HCT116 (cell line): ENCODE measurements at regions not wholly inside any gene's neighbourhood (a gene's known extent, or its start where the extent isn't known, plus 50 kb on each side); places are given as distances from the start of the nearest gene placed in this dataset.

Source experiments
- ATAC-seq: fragments of 200-7000 bp; cut with Tn5 transposase; 2 replicates; pipeline ENCODE4 v1.9.1; 2020; ENCODE audit warnings: mild to moderate bottlenecking, moderate library complexity
- BruUV-seq: library from RNA; stranded (reverse); fragments of 400-500 nt; replicated peaks from 2 replicates; lab custom pipeline; 2021; lab: Mats Ljungman, UMichigan
- CTCF ChIA-PET: fragments of 300-600 bp; sonication (Branson Sonifier 250); formaldehyde crosslinking; loops from one replicate; lab custom pipeline; 2021; ENCODE audit warnings: antibody characterized with exemption; lab: Charles Lee
- POLR2A ChIA-PET: fragments of 300-600, 350-600 bp; sonication (Branson Sonifier 250); formaldehyde crosslinking; loops from one replicate; lab custom pipeline; 2021; ENCODE audit warnings: antibody characterized with exemption; lab: Charles Lee
- RAD21 ChIA-PET, 2 experiments: fragments of 300-600 bp; sonication (Branson Sonifier 250); formaldehyde crosslinking; loops; one replicate each; lab custom pipeline; 2023; ENCODE audit warnings: low total read pairs in 2 of 2; ENCODE audit not compliant: uncharacterized antibody in 2 of 2, unreplicated experiment in 2 of 2, low non-redundant PET in 1 of 2; lab: Charles Lee
- DNase-seq: peaks from one replicate; pipeline ENCODE4 v3.0.0-alpha.2; 2010; ENCODE audit warnings: low read depth, low spot score
- H2AFZ ChIP-seq: fragments of 200-600 bp; shearing (Covaris generic), sonication (generic); 2 replicates; pipeline ENCODE4 v1.6.1; 2017; ENCODE audit warnings: low read depth, mixed run types, mixed read lengths, antibody characterized with exemption, low read length; ENCODE audit not compliant: poor library complexity, severe bottlenecking
- H3K27ac ChIP-seq: 2 replicates; pipeline ENCODE4 v1.5.1; 2012; ENCODE audit warnings: low read depth, low read length
- H3K27me3 ChIP-seq: fragments of 200-600 bp; sonication (generic); 2 replicates; pipeline ENCODE4 v1.6.1; 2016; ENCODE audit warnings: mixed run types, low read length, mixed read lengths; ENCODE audit not compliant: insufficient read depth
- H3K36me3 ChIP-seq, 2 experiments: fragments of 200-500 bp in 1 of 2; fragments of 200-600 bp in 1 of 2; sonication (Bioruptor generic) in 1 of 2; sonication (generic) in 1 of 2; 2 replicates each; pipeline versions ENCODE4 v1.5.1 to v1.6.1; 2014 to 2016; ENCODE audit warnings: low read length in 2 of 2, inconsistent platforms in 1 of 2, mixed read lengths in 1 of 2, mixed run types in 1 of 2; ENCODE audit not compliant: insufficient read depth in 2 of 2, control insufficient read depth in 1 of 2
- H3K4me1 ChIP-seq, 2 experiments: fragments of 200-600 bp in 1 of 2; sonication (generic) in 1 of 2; 2 replicates each; pipeline versions ENCODE4 v1.5.1 to v1.6.1; 2012 to 2017; ENCODE audit warnings: low read length in 2 of 2, inconsistent platforms in 1 of 2, mild to moderate bottlenecking in 1 of 2, mixed read lengths in 1 of 2, mixed run types in 1 of 2, moderate library complexity in 1 of 2; ENCODE audit not compliant: insufficient read depth in 2 of 2, control insufficient read depth in 1 of 2
- H3K4me2 ChIP-seq: fragments of 200-600 bp; sonication (generic); 2 replicates; pipeline ENCODE4 v1.6.1; 2017; ENCODE audit warnings: mixed run types, low read length, mixed read lengths
- H3K4me3 ChIP-seq, 2 experiments: fragments of 200-600 bp in 1 of 2; sonication (generic) in 1 of 2; replicated peaks in 1 of 2; 2 replicates each; pipeline ENCODE4 v1.5.1; 2011 to 2016; ENCODE audit warnings: low read length in 2 of 2, control low read depth in 1 of 2, low read depth in 1 of 2, mild to moderate bottlenecking in 1 of 2, mixed read lengths in 1 of 2, mixed run types in 1 of 2
- H3K79me2 ChIP-seq: fragments of 200-600 bp; sonication (generic); 2 replicates; pipeline ENCODE4 v1.6.1; 2017; ENCODE audit warnings: mild to moderate bottlenecking, mixed run types, low read length, moderate library complexity, mixed read lengths; ENCODE audit not compliant: insufficient read depth
- H3K9ac ChIP-seq: fragments of 200-600 bp; sonication (generic); 2 replicates; pipeline ENCODE4 v1.6.1; 2016; ENCODE audit warnings: low read length, mixed read lengths
- H3K9me2 ChIP-seq: fragments of 200-600 bp; sonication (generic), shearing (Covaris generic); 2 replicates; pipeline ENCODE4 v1.6.1; 2017; ENCODE audit warnings: mixed run types, mild to moderate bottlenecking, moderate library complexity; ENCODE audit not compliant: insufficient read depth
- H3K9me3 ChIP-seq, 2 experiments: fragments of 200-500 bp in 1 of 2; fragments of 200-600 bp in 1 of 2; sonication (Bioruptor generic) in 1 of 2; sonication (generic) in 1 of 2; 2 replicates each; pipeline ENCODE4 v1.6.1; 2014 to 2017; ENCODE audit warnings: low read length in 2 of 2, mixed read lengths in 2 of 2, inconsistent platforms in 1 of 2, low read depth in 1 of 2, mild to moderate bottlenecking in 1 of 2, mixed run types in 1 of 2, moderate library complexity in 1 of 2; ENCODE audit not compliant: control insufficient read depth in 1 of 2, insufficient read depth in 1 of 2
- H4K20me1 ChIP-seq: fragments of 200-600 bp; sonication (generic), shearing (Covaris generic); 2 replicates; pipeline ENCODE4 v1.6.1; 2017; ENCODE audit warnings: mixed run types, mild to moderate bottlenecking, moderate library complexity; ENCODE audit not compliant: insufficient read depth
- CBX3 ChIP-seq: IDR thresholded peaks from 2 replicates; pipeline ENCODE4 v1.6.1; 2012; ENCODE audit warnings: low read depth
- CEBPB ChIP-seq: IDR thresholded peaks from 2 replicates; pipeline ENCODE4 v1.6.1; 2012; ENCODE audit warnings: low read depth
- EGR1 ChIP-seq: IDR thresholded peaks from 2 replicates; pipeline ENCODE4 v1.6.1; 2012; ENCODE audit warnings: low read depth
- ELF1 ChIP-seq: IDR thresholded peaks from 2 replicates; pipeline ENCODE4 v1.6.1; 2012; ENCODE audit warnings: low read depth, borderline replicate concordance
- EZH2phosphoT487 ChIP-seq: fragments of 200-600 bp; IDR thresholded peaks from 2 replicates; pipeline ENCODE4 v1.6.1; 2018; ENCODE audit warnings: antibody characterized with exemption, borderline replicate concordance
- JUND ChIP-seq: IDR thresholded peaks from 2 replicates; pipeline ENCODE4 v1.6.1; 2012
- POLR2AphosphoS5 ChIP-seq: IDR thresholded peaks from 2 replicates; pipeline ENCODE4 v1.6.1; 2011; ENCODE audit warnings: mild to moderate bottlenecking, low read depth, low read length, moderate library complexity
- RAD21 ChIP-seq: IDR thresholded peaks from 2 replicates; pipeline ENCODE4 v1.6.1; 2012; ENCODE audit warnings: low read depth, mild to moderate bottlenecking
- REST ChIP-seq: IDR thresholded peaks from 2 replicates; pipeline ENCODE4 v1.6.1; 2012; ENCODE audit warnings: low read depth
- SP1 ChIP-seq: IDR thresholded peaks from 2 replicates; pipeline ENCODE4 v1.6.1; 2012; ENCODE audit warnings: low read depth
- YY1 ChIP-seq: IDR thresholded peaks from 2 replicates; pipeline ENCODE4 v1.6.1; 2011; ENCODE audit warnings: low read length, low read depth, moderate library complexity, mild to moderate bottlenecking; ENCODE audit not compliant: insufficient replicate concordance; ENCODE audit errors: extremely low read depth
- ZBTB33 ChIP-seq: IDR thresholded peaks from 2 replicates; pipeline ENCODE4 v1.6.1; 2011; ENCODE audit warnings: mild to moderate bottlenecking, low read length, moderate library complexity; ENCODE audit not compliant: insufficient replicate concordance; ENCODE audit errors: extremely low read depth
- ZFX ChIP-seq: fragments of 450-650 bp; IDR thresholded peaks from 2 replicates; pipeline ENCODE4 v1.6.1; 2017
- ZNF274 ChIP-seq: fragments of 200-500 bp; sonication (Bioruptor generic); IDR thresholded peaks from 2 replicates; pipeline ENCODE4 v1.6.1; 2014; ENCODE audit warnings: mild to moderate bottlenecking, low read depth, low read length, inconsistent platforms
- intact Hi-C: fragments of 100-400 bp; cut with micrococcal nuclease; formaldehyde crosslinking; loops from 2 replicates; pipeline ENCODE4 v1.10.0; 2022
- TF ChIP-seq, protein P1 (sequence below): IDR thresholded peaks from 2 replicates; pipeline ENCODE4 v1.6.1; 2012
- TF ChIP-seq, protein P2 (sequence below): IDR thresholded peaks from 2 replicates; pipeline ENCODE4 v1.6.1; 2012

GRCh38 chr3:18782191-18782590 lies 357.1 kb upstream of the SATB1 start:
- TF ChIP-seq ZFX (no peak), EGR1 (no peak), JUND (no peak), EZH2phosphoT487 (no peak), RAD21 (no peak), ZBTB33 (no peak), YY1 (no peak), CEBPB (no peak), ELF1 (no peak), POLR2AphosphoS5 (no peak), CBX3 (no peak), ZNF274 (no peak), SP1 (no peak), REST (no peak)
- TF ChIP-seq, protein P1, sequence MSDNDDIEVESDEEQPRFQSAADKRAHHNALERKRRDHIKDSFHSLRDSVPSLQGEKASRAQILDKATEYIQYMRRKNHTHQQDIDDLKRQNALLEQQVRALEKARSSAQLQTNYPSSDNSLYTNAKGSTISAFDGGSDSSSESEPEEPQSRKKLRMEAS = no peak
- TF ChIP-seq, protein P2, sequence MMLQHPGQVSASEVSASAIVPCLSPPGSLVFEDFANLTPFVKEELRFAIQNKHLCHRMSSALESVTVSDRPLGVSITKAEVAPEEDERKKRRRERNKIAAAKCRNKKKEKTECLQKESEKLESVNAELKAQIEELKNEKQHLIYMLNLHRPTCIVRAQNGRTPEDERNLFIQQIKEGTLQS = no peak
- Histone ChIP-seq H3K27ac (no peak overlapping the region), H3K9me3 (no peaks in the 10 kb centered on the region), H4K20me1 (no peaks in the 10 kb centered on the region), H3K9ac (no peak overlapping the region), H3K4me1 (no peaks in the 10 kb centered on the region), H3K9me2 (no peaks in the 10 kb centered on the region), H3K27me3 (no peaks in the 10 kb centered on the region), H3K79me2 (no peaks in the 10 kb centered on the region), H3K4me3 (no peak overlapping the region), H3K4me2 (no peak overlapping the region), H3K36me3 (no peaks in the 10 kb centered on the region), H2AFZ (no peak overlapping the region)
- no TSS peak for BruUV-seq
- no peak for ATAC-seq
- intact Hi-C loops = no loop called here
- ChIA-PET RAD21 (no interaction called here), POLR2A (no interaction called here), CTCF (no interaction called here)
- no peak for DNase-seq
